Ishikawa (cell line): ENCODE measurements at regions not wholly inside any gene's neighbourhood (a gene's known extent, or its start where the extent isn't known, plus 50 kb on each side); places are given as distances from the start of the nearest gene placed in this dataset.

Experiments used
- CEBPB ChIP-seq: IDR thresholded peaks from 2 replicates; pipeline ENCODE4 v1.6.1; 2012
- CREB1 ChIP-seq: IDR thresholded peaks from 2 replicates; pipeline ENCODE4 v1.6.1; 2012; ENCODE audit warnings: low read depth
- EGR1 ChIP-seq: IDR thresholded peaks from 2 replicates; pipeline ENCODE4 v1.6.1; 2012
- EP300 ChIP-seq: IDR thresholded peaks from 2 replicates; pipeline ENCODE4 v1.6.1; 2012; ENCODE audit warnings: borderline replicate concordance
- RAD21 ChIP-seq: IDR thresholded peaks from 2 replicates; pipeline ENCODE4 v1.6.1; 2012; ENCODE audit warnings: low read depth
- TAF1 ChIP-seq: IDR thresholded peaks from 2 replicates; pipeline ENCODE4 v1.6.1; 2012; ENCODE audit warnings: low read depth, mild to moderate bottlenecking
- TCF12 ChIP-seq: IDR thresholded peaks from 2 replicates; pipeline ENCODE4 v1.6.1; 2012; ENCODE audit warnings: low read depth
- ZBTB7A ChIP-seq: IDR thresholded peaks from 2 replicates; pipeline ENCODE4 v1.6.1; 2012; ENCODE audit warnings: low read depth
- TF ChIP-seq, protein P1 (sequence below): IDR thresholded peaks from 2 replicates; pipeline ENCODE4 v1.6.1; 2012
- TF ChIP-seq, protein P2 (sequence below): IDR thresholded peaks from 2 replicates; pipeline ENCODE4 v1.6.1; 2012

DNA sequence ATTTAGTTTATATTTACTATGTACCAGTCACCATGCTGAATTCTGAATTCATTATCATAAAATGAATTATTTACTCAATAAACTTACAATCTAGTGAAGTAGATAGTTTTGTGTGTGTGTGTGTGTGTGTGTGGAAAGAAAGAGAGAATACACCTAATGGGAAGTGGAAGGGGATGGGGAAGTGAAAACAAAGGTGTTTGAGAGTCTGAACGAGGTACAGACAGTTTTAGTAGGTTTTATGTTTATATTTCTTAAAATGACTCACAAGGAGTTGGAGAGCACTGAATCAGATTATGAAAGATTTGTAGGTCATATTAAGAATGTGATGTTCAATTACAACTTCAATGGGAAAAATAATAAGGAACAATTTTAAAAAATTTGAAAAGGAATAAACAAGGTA lies 1753.0 kb downstream of the SLITRK1 start:
- no peak for TF ChIP-seq TAF1
- TF ChIP-seq EGR1, result no peak
- TF ChIP-seq, protein P1, sequence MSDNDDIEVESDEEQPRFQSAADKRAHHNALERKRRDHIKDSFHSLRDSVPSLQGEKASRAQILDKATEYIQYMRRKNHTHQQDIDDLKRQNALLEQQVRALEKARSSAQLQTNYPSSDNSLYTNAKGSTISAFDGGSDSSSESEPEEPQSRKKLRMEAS, result no peak
- TF ChIP-seq EP300, result no peak
- TF ChIP-seq, protein P2, sequence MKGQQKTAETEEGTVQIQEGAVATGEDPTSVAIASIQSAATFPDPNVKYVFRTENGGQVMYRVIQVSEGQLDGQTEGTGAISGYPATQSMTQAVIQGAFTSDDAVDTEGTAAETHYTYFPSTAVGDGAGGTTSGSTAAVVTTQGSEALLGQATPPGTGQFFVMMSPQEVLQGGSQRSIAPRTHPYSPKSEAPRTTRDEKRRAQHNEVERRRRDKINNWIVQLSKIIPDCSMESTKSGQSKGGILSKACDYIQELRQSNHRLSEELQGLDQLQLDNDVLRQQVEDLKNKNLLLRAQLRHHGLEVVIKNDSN, result no peak
- TF ChIP-seq CEBPB, result no peak
- no peak for TF ChIP-seq TCF12
- no peak for TF ChIP-seq CREB1
- no peak for TF ChIP-seq RAD21
- TF ChIP-seq ZBTB7A, result no peak
